NCI-H2171 treated with DMSO at 0.1 percent for 48 hours (cell line): ENCODE measurements at regions not wholly inside any gene's neighbourhood (a gene's known extent, or its start where the extent isn't known, plus 50 kb on each side); places are given as distances from the start of the nearest gene placed in this dataset.
"Not testable (repeated sequence)": the region's sequence is repeated elsewhere in the genome, so short reads cannot be mapped to it uniquely, and the experiment has no call there.

Experiments used
- DNase-seq: peaks from one replicate; lab custom pipeline; 2025; lab: John Stamatoyannopoulos, UW

- DNase-seq: no peak
These were observed 59.4 kb downstream of the EBLN1 start for GRCh38 chr10:22158426-22158825.

DNA sequence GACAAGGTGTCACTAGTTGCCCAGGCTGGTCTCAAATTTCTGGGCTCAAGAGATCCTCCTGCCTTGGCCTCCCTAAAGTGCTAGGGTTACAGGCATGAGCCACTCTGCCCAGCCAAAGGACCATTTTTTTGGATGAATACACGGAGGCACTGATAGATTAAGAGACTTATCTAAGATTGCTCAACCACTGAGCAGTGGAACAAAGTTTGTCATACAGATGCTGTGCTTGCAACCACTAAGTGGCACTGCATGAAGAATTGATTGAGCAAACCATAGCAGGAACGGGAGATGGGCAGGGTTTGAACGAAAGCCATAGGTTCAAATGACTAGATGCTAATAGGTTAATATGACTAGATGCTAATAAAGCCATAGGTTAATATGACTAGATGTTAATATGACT lies 61.1 kb downstream of the EBLN1 start:
- DNase-seq: no peak

- no peak for DNase-seq
These were observed 65.4 kb downstream of the EBLN1 start for GRCh38 chr10:22152403-22152802.

DNA sequence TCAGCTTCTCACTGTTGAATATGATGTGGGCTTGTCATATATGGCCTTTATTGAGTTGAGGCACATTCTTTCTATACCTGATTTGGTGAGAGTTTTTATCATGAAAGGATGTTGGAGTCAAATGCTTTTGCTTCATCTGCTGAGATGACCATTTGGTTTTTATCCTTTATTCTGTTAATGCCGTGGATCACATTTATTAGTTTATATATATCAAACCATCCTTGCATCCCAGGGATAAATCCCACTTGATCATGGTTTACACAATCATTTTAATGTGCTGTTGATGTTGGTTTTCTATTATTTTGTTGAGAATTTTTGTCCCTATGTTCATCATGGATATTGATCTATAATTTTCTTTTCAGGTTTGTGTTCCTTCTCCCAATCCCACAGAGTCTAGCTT lies 67.0 kb downstream of the EBLN1 start:
- DNase-seq: no peak

DNA sequence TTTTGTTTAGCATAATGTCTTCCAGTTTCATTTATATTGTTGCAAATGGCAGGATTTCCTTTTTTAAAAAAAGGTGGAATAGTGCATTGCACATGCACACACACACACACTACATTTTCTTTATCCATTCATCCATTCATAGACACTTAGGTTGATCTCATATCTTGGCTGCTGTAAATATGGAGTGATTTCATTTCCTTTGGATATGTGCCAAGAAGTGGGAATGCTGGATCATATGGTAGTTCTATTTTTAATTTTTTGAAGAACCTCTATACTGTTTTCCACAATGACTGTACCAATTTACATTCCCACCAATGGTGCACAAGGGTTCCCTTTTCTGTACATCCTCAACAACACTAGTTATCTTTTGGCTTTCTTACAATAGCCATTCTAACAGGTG lies 68.9 kb downstream of the EBLN1 start:
- DNase-seq: peak; percentile 54

DNA sequence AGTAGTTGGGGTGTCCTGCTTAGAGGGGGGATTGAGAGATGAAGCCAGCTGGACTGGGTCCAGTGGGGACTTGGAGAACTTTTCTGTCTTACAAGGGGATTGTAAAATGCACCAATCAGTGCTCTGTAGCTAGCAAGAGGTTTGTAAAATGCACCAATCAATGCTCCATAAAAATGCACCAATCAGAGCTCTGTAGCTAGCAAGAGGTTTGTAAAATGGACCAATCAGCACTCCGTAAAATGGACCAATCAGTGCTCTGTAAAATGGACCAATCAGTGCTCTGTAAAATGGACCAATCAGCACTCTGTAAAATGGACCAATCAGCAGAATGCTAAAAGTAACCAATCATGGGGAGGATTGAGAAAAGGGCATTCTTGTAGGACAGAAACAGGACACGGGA lies 71.9 kb downstream of the EBLN1 start:
- DNase-seq: not testable (repeated sequence)

DNA sequence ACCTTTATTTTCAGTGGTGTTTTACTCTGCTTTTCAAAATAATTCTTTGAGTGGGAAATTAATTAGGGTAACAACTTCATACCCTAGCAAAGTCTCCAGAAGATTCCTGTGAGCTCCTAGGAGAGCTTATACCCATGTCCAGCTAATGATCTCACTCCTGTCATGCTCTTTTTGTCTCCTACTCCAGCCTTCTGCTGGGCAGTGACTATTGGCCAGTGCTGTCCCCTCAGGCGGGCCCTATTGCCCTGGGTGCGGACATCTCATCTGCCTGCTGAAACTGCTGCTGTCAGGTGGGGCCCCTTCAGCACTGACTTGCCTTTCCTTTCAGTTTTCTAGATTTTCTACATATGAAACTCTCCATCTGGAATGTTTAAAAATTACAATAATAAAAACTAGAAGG lies 80.3 kb downstream of the EBLN1 start:
- no peak for DNase-seq

GRCh38 chr10:22135591-22135990 lies 82.2 kb downstream of the EBLN1 start:
- DNase-seq: no peak

- DNase-seq: peak; percentile 93
These were observed 83.8 kb downstream of the EBLN1 start for GRCh38 chr10:22133749-22134624.

DNA sequence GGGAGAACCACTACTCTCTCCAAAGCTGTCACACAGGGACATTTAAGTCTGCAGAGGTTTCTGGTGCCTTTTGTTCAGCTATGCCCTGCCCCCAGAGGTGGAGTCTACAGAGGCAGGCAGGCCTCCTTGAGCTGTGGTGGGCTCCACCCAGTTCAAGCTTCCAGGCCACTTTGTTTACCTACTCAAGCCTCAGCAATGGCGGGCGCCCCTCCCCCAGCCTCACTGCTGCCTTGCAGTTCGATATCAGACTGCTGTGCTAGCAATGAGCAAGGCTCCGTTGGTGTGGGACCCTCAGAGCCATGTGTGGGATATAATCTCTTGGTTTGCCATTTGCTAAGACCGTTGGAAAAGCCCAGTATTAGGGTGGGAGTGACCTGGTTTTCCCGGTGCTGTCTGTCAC lies 87.0 kb downstream of the EBLN1 start:
- DNase-seq: not testable (repeated sequence)

DNA sequence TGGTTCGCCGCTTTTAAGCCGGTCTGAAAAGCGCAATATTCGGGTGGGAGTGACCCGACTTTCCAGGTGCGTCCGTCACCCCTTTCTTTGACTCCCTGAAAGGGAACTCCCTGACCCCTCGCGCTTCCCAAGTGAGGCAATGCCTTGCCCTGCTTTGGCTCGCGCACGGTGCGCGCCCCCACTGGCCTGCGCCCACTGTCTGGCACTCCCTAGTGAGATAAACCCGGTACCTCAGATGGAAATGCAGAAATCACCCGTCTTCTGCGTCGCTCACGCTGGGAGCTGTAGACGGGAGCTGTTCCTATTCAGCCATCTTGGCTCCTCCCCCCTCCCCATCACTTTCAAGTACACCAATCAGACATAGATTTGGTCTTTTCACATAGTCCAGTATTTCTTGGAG lies 88.2 kb downstream of the EBLN1 start:
- not testable (repeated sequence) for DNase-seq

DNA sequence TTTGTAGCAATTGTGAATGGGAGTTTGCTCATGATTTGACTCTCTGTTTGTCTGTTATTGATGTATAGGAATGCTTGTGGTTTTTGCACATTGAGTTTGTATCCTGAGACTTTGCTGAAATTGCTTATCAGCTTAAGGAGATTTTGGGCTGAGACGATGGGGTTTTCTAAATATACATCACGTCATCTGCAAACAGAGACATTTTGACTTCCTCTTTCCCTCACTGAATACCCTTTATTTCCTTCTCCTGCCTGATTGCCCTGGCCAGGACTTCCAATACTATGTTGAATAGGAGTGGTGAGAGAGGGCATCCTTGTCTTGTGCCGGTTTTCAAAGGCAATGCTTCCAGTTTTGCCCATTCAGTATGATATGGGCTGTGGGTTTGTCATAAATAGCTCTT lies 96.6 kb downstream of the EBLN1 start:
- DNase-seq: not testable (repeated sequence)

DNA sequence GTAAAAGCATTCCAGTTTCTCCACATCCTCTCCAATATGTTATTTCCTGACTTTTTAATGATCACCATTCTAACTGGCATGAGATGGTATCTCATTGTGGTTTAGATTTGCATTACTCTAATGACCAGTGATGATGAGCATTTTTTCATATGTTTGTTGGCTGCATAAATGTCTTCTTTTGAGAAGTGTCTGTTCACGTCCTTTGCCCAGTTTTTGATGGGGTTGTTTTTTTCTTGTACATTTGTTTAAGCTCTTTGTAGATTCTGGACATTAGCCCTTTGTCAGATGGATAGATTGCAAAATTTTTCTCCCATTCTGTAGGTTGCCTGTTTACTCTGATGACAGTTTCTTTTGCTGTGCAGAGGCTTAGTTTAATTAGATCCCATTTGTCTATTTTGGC lies 97.7 kb downstream of the EBLN1 start:
- DNase-seq: not testable (repeated sequence)

DNA sequence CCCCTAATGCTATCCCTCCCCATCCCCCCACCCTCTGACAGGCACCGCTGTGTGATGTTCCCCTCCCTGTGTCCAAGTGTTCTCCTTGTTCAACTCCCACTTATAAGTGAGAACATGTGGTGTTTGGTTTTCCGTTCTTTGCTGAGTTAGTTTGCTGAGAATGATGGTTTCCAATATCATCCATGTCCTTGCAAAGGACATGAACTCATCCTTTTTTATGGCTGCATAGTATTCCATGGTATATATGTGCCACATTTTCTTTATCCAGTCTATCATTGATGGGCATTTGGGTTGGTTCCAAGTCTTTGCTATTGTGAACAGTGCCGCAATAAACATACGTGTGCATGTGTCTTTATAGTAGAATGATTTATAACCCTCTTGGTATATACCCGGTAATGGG lies 98.2 kb downstream of the EBLN1 start:
- not testable (repeated sequence) for DNase-seq

DNA sequence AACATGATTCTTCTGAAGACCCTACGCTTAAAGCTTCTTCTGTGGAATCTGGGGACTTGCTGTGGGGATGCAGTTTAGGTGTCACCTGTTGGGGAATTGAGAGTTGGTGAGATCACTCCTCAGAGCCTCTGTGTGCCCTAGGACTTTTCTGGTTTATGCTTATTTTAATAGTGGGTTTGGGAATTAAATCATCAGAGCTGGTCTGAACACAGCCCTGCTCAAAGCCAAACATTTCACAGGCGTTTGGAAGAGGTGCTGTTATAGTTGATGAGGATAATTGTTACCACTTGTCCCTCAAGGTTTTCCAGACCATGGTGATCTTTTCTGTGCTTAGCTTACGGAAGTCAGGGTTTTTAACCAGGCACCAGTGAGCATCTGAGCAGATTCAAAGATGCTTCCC lies 106.1 kb downstream of the EBLN1 start:
- no peak for DNase-seq

GRCh38 chr10:22111260-22111659 lies 106.6 kb downstream of the EBLN1 start:
- no peak for DNase-seq

- no peak for DNase-seq
These were observed 107.1 kb downstream of the EBLN1 start for GRCh38 chr10:22110761-22111160.

- DNase-seq: no peak
These were observed 101.7 kb upstream of the DNAJC1 start for GRCh38 chr10:22105270-22105669.

DNA sequence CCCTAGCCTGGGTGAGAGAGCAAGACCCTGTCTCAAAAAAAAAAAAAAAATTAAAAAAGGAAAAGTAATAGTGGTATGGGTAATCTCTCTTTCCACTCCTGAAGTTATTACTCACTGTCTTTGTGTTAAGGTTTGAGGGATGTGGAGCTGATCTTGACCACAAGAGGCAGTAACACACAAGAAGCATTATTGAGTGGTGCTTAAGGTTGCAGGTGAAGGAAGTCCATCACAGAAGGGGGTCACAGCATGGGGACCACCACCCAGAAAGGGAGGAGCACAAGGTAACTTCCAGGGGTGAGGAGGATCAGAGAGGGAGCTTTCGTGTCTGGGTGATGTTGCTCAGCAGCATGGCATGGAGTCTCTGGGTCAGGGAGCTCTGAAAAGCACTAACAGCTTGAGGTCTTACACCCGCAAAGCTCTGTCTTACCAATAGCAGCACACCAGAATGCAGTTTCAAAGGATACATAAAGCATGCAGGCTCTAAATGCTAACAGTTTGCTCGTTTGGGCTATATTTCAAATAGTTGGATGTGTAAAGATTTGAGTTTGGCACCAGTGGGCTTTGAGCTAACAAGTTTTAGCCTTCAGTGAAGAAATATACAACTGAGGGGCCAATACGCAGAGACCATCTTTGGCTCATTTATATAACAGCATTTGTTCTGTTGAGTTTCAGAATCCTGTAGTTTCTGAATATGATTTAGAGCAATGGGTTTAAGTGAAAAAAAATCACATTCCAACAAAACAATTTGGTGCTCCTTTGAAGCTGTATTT lies 100.4 kb upstream of the DNAJC1 start:
- no peak for DNase-seq

- DNase-seq: no peak
These were observed 94.2 kb upstream of the DNAJC1 start for GRCh38 chr10:22097696-22098095.

DNA sequence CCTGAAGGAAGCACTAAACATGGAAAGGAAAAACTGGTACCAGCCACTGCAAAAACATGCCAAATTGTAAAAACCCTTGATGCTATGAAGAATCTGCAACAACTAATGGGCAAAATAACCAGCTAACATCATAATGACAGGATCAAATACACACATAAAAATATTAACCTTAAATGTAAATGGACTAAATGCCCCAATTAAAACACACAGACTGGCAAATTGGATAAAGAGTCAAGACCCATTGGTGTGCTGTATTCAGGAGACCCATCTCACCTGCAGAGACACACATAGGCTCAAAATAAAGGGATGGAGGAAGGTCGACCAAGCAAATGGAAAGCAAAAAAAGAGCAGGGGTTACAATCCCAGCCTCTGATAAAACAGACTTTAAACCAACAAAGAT lies 87.7 kb upstream of the DNAJC1 start:
- DNase-seq: not testable (repeated sequence)

- no peak for DNase-seq
These were observed 83.8 kb upstream of the DNAJC1 start for GRCh38 chr10:22087402-22087738.

DNA sequence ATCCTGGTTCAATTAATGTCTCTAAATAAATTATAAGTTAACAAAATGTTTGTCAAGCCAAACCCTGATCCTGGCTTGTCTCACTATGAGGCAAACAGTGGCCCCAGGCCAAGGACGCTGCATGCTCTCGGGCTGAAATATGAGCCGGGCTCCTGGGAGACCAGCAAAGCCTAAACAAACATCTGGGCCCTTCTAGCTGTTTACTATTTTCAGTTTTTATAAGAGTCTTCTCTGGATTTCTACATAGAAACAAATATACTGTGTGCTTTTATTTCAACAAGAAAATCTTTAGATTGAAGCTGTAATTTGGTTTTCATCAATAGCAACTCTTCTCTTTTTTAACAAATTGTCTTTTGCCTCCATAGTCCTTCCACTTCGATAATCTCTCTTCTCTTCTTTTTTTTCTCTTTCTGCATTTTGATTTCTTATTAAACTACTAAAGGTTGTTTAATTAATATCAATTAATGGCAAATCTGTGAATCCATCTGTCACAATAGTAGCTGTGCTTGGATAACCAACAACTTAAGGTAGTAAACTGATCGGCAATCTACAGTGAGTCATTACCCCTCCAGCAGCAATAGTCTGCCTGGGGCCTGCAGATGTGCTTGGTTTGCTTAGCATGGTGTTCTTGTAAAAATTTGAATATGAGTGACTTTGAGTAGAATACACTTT lies 83.3 kb upstream of the DNAJC1 start:
- DNase-seq: peak; percentile 78
